D721Med (cell line): ENCODE measurements at regions not wholly inside any gene's neighbourhood (a gene's known extent, or its start where the extent isn't known, plus 50 kb on each side); places are given as distances from the start of the nearest gene placed in this dataset.

Source experiments
- DNase-seq: peaks from one replicate; pipeline ENCODE4 v3.0.0; 2011; ENCODE audit warnings: low spot score; ENCODE audit not compliant: insufficient read length
- FAIRE-seq: peaks from 2 replicates; lab custom pipeline; 2011; peaks lifted over from hg19 to GRCh38; lab: Jason Lieb, UNC
- CTCF ChIP-seq: IDR thresholded peaks from 2 replicates; pipeline ENCODE4 v1.5.1; 2012; ENCODE audit warnings: mild to moderate bottlenecking, control low read depth; ENCODE audit not compliant: insufficient read depth; ENCODE audit errors: missing control alignments

DNA sequence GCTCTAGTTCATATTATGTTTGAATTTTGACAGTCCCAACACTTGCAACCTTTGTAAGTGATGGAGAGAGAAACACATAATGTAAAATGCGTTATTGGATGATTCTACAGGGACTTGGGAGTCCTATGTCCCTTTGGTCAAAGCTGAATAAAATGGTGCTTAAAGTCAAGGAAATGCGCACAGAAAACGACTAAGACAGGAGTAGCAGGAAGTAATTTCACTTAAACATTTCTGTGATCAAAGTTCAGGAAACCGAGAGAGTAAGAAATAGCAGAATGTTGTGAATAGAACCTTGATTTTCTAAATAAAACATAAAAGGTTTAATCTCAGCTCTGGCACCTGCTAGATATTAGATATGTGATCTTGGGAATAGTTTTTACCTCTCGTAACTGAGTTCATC is 2339.2 kb downstream of the MAT2B start:
- DNase-seq (no peak), FAIRE-seq (no peak)
- TF ChIP-seq CTCF = no peak

- no peak for TF ChIP-seq CTCF
- DNase-seq = no peak
- peak; percentile 53 for FAIRE-seq
Observed at GRCh38 chr5:165858118-165858517, 2352.7 kb downstream of the MAT2B start.

- no peak for FAIRE-seq
- no peak for DNase-seq
- no peak for TF ChIP-seq CTCF
Observed at GRCh38 chr5:165859251-165859650, 2353.8 kb downstream of the MAT2B start.

DNA sequence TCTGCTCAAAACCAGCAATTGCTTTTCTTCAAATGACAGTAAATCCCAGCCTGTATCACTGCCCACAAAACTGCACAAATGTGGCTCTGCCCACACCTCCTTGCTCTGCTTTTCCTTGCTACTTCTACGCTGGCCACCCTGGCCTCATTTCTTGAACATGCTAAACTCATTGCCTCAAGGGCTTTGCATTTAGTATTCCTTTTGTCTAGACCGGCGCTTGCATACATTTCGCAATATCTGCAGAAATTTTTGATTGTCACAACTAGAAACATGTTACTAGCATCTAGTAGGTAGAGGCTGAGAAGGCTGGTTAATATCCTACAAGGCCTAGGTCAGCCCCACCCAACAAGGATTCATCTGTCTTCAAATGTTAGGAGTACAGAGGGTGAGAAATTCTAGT is 2357.8 kb downstream of the MAT2B start:
- no peak for DNase-seq
- no peak for FAIRE-seq
- no peak for TF ChIP-seq CTCF

DNA sequence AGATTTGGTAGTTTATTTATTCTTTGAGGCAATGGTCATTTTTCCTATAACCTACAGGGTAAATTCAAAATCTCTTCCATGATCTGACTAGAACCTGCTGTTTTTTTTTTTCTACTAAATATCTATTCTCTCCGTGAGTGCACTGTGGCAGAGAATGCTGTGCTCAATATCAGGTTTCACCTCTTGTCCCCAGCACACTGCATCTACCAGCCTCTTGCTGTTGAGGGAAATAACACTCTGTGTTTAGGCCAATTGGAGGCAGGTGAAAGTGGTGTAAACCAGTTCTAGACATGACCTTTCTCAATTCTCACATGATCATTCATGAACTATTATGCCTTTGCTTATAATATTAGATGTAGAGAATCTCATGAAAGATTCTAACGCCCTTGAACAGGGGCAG is 2365.9 kb downstream of the MAT2B start:
- no peak for TF ChIP-seq CTCF
- FAIRE-seq (no peak), DNase-seq (no peak)

DNA sequence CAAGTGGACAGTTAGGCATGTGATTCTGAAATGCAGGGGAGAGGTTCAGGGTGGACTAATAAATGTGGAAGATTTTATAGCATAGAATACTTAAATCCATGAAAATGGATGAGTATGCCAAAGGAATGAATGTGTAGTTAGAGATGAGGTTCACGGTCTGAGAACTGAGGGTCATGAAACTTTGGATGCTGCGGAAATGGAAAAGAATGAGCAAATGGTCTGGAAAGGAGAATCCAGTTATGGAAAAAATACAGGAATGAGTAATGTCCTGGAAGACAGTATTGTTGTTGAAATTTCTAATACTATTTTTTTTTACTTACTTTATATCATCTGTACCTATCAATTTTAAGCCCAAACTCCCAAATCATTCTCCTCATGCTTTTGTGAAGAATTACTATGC is 2369.4 kb downstream of the MAT2B start:
- TF ChIP-seq CTCF = no peak
- DNase-seq (no peak), FAIRE-seq (no peak)

- no peak for TF ChIP-seq CTCF
- DNase-seq = no peak
- no peak for FAIRE-seq
Observed at GRCh38 chr5:165876538-165876937, 2371.1 kb downstream of the MAT2B start.
